RCC 7860 (cell line): ENCODE measurements at regions not wholly inside any gene's neighbourhood (a gene's known extent, or its start where the extent isn't known, plus 50 kb on each side); places are given as distances from the start of the nearest gene placed in this dataset.

ENCODE experiments used
- DNase-seq: peaks from one replicate; pipeline ENCODE4 v3.0.0-alpha.2; 2015; ENCODE audit warnings: low spot score
- FAIRE-seq: peaks from 2 replicates; lab custom pipeline; 2012; peaks lifted over from hg19 to GRCh38; lab: Jason Lieb, UNC

- DNase-seq (no peak), FAIRE-seq (no peak)
Measured at GRCh38 chr6:24987446-24988115, 51.8 kb upstream of the RIPOR2 start.

- DNase-seq, result no peak
Measured at GRCh38 chr6:24988562-24988961, 52.8 kb upstream of the RIPOR2 start.

GRCh38 chr6:24990236-24990845 lies 54.6 kb upstream of the RIPOR2 start:
- FAIRE-seq, result peak; percentile 58
- DNase-seq, result peak; percentile 43

More at GRCh38 chr6:24988562-24988961, 52.8 kb upstream of the RIPOR2 start:
- no peak for FAIRE-seq

- no peak for FAIRE-seq
- no peak for DNase-seq
Measured at GRCh38 chr6:24990944-24991809, 55.4 kb upstream of the RIPOR2 start.

- DNase-seq (peak; percentile 15), FAIRE-seq (no peak)
Measured at GRCh38 chr6:24991810-24992467, 56.2 kb upstream of the RIPOR2 start.

GRCh38 chr6:24994812-24995211 lies 59.1 kb upstream of the RIPOR2 start:
- FAIRE-seq, result no peak
- no peak for DNase-seq

- no peak for DNase-seq
- no peak for FAIRE-seq
Measured at GRCh38 chr6:24995270-24995669, 59.5 kb upstream of the RIPOR2 start.

GRCh38 chr6:24996269-24996836 lies 60.6 kb upstream of the RIPOR2 start:
- DNase-seq (no peak), FAIRE-seq (no peak)

GRCh38 chr6:24997231-24997630 lies 61.5 kb upstream of the RIPOR2 start:
- FAIRE-seq (no peak), DNase-seq (no peak)

- no peak for DNase-seq
- no peak for FAIRE-seq
Measured at GRCh38 chr6:24997905-24998304, 62.1 kb upstream of the RIPOR2 start.

- FAIRE-seq (no peak), DNase-seq (no peak)
Measured at GRCh38 chr6:25002326-25003091, 66.7 kb upstream of the RIPOR2 start.

- no peak for DNase-seq
- FAIRE-seq, result no peak
Measured at GRCh38 chr6:25004357-25004756, 68.6 kb upstream of the RIPOR2 start.

- DNase-seq (no peak), FAIRE-seq (no peak)
Measured at GRCh38 chr6:25005010-25005409, 69.2 kb upstream of the RIPOR2 start.

GRCh38 chr6:25006075-25006474 lies 70.3 kb upstream of the RIPOR2 start:
- DNase-seq (no peak), FAIRE-seq (no peak)

GRCh38 chr6:25006565-25007001 lies 70.8 kb upstream of the RIPOR2 start:
- no peak for DNase-seq
- FAIRE-seq, result no peak

GRCh38 chr6:25007269-25007699 lies 71.5 kb upstream of the RIPOR2 start:
- FAIRE-seq, result no peak
- no peak for DNase-seq

- DNase-seq (no peak), FAIRE-seq (no peak)
Measured at GRCh38 chr6:25008707-25009392, 73.1 kb upstream of the RIPOR2 start.

- no peak for DNase-seq
- FAIRE-seq, result no peak
Measured at GRCh38 chr6:25009393-25009710, 73.6 kb upstream of the RIPOR2 start.

GRCh38 chr6:25010176-25010575 lies 74.4 kb upstream of the RIPOR2 start:
- FAIRE-seq (no peak), DNase-seq (no peak)
